ENCODE measurements at regions not wholly inside any gene's neighbourhood (a gene's known extent, or its start where the extent isn't known, plus 50 kb on each side); places are given as distances from the start of the nearest gene placed in this dataset.
"Not testable (repeated sequence)": the region's sequence is repeated elsewhere in the genome, so short reads cannot be mapped to it uniquely, and the experiment has no call there.

- no peak for DNase-seq
Observed at GRCh38 chr20:41716436-41716835, 98.3 kb upstream of the CHD6 start.

- DNase-seq = no peak
Observed at GRCh38 chr20:41715526-41715925, 97.3 kb upstream of the CHD6 start.

- no peak for DNase-seq
Observed at GRCh38 chr20:41714030-41714429, 95.9 kb upstream of the CHD6 start.

- no peak for DNase-seq
Observed at GRCh38 chr20:41704896-41705295, 86.7 kb upstream of the CHD6 start.

GRCh38 chr20:41702647-41703046, 84.5 kb upstream of the CHD6 start:
- DNase-seq = no peak

- DNase-seq = no peak
Observed at GRCh38 chr20:41701588-41702348, 83.6 kb upstream of the CHD6 start.

- not testable (repeated sequence) for DNase-seq
Observed at GRCh38 chr20:41699673-41700072, 81.5 kb upstream of the CHD6 start.

- DNase-seq = no peak
Observed at GRCh38 chr20:41697861-41698559, 79.8 kb upstream of the CHD6 start.

- no peak for DNase-seq
Observed at GRCh38 chr20:41696428-41696827, 78.3 kb upstream of the CHD6 start.

GRCh38 chr20:41694796-41695195, 76.6 kb upstream of the CHD6 start:
- no peak for DNase-seq

GRCh38 chr20:41693136-41693979, 75.2 kb upstream of the CHD6 start:
- DNase-seq = peak in 1 of 2 experiments; percentile 69

GRCh38 chr20:41692479-41693135, 74.4 kb upstream of the CHD6 start:
- peak; percentile 77 to 78 for DNase-seq

GRCh38 chr20:41691443-41691842, 73.3 kb upstream of the CHD6 start:
- no peak for DNase-seq

GRCh38 chr20:41690702-41691101, 72.5 kb upstream of the CHD6 start:
- no peak for DNase-seq

- no peak for DNase-seq
Observed at GRCh38 chr20:41686961-41687360, 68.8 kb upstream of the CHD6 start.

GRCh38 chr20:41685145-41685544, 67.0 kb upstream of the CHD6 start:
- not testable (repeated sequence) for DNase-seq

- DNase-seq = no peak
Observed at GRCh38 chr20:41678799-41679198, 60.6 kb upstream of the CHD6 start.

- DNase-seq = no peak
Observed at GRCh38 chr20:41672282-41672681, 54.1 kb upstream of the CHD6 start.

- DNase-seq = no peak
Observed at GRCh38 chr20:41671143-41671542, 53.0 kb upstream of the CHD6 start.

GRCh38 chr20:41670631-41671030, 52.5 kb upstream of the CHD6 start:
- DNase-seq = no peak

- DNase-seq = no peak
Observed at GRCh38 chr20:41669708-41670263, 51.6 kb upstream of the CHD6 start.

GRCh38 chr20:41668057-41668749, 50.0 kb upstream of the CHD6 start:
- no peak for DNase-seq
